ENCODE measurements at regions not wholly inside any gene's neighbourhood (a gene's known extent, or its start where the extent isn't known, plus 50 kb on each side); places are given as distances from the start of the nearest gene placed in this dataset.

DNA sequence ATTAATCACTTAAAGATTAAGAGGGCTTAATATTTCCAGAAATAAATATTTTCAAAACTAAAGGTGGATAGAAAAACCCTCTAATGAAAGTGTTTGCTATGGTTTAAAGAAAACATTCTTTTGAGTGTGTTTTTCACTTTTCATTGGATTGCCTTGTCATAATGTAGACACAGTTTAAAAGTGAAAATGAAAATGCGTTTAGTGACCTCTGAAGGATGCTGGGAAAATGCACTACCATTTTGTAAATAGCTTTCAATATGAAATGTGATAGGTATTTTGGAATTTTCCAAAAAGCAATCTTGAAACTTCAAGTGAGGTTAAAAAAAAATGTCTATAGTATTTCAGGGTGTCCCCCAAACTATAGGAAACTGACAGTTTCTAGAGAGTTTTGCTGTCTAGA lies 642.2 kb downstream of the C4orf33 start:
- Mint-ChIP-seq H3K27ac (ENCODE audit: unreplicated experiment) (no peak overlapping the region), H3K27me3 (ENCODE audit: insufficient read depth, unreplicated experiment) (no peaks in the 10 kb centered on the region), H3K9me3 (ENCODE audit: unreplicated experiment) (no peaks in the 10 kb centered on the region), H3K4me3 (ENCODE audit: unreplicated experiment) (no peak overlapping the region), H3K4me1 (ENCODE audit: low read depth, unreplicated experiment) (no peaks in the 10 kb centered on the region), H3K36me3 (ENCODE audit: insufficient read depth, unreplicated experiment) (no peaks in the 10 kb centered on the region)
- no peak for DNase-seq
- ChIA-PET CTCF (no interaction called here), POLR2A (no interaction called here)
- H3K36me3 ChIP-seq (ENCODE audit: control insufficient read depth, insufficient read depth, low read length), result no peaks in the 10 kb centered on the region
- TF ChIP-seq, protein P1, sequence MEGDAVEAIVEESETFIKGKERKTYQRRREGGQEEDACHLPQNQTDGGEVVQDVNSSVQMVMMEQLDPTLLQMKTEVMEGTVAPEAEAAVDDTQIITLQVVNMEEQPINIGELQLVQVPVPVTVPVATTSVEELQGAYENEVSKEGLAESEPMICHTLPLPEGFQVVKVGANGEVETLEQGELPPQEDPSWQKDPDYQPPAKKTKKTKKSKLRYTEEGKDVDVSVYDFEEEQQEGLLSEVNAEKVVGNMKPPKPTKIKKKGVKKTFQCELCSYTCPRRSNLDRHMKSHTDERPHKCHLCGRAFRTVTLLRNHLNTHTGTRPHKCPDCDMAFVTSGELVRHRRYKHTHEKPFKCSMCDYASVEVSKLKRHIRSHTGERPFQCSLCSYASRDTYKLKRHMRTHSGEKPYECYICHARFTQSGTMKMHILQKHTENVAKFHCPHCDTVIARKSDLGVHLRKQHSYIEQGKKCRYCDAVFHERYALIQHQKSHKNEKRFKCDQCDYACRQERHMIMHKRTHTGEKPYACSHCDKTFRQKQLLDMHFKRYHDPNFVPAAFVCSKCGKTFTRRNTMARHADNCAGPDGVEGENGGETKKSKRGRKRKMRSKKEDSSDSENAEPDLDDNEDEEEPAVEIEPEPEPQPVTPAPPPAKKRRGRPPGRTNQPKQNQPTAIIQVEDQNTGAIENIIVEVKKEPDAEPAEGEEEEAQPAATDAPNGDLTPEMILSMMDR (IDR thresholded peaks at IDR 0.05; ENCODE audit: insufficient read depth in 1 of 2, low read depth in 1 of 2, low read length in 1 of 2, severe bottlenecking in 1 of 2, unreplicated experiment in 1 of 2), result no peak
- H3K27me3 ChIP-seq (replicated peaks; ENCODE audit: control insufficient read depth, insufficient read depth, low read length), result no peaks in the 10 kb centered on the region
- intact Hi-C loops (cut with micrococcal nuclease; ENCODE audit: unreplicated experiment), result no loop called here
- no peak overlapping the region for H3K4me3 ChIP-seq (ENCODE audit: low read depth, low read length)
- BruUV-seq (replicated peaks), result no TSS peak
- H3K4me1 ChIP-seq, result no peaks in the 10 kb centered on the region
- H3K9me3 ChIP-seq, result no peaks in the 10 kb centered on the region; the same call in 1 of the 2 replicates

DNA sequence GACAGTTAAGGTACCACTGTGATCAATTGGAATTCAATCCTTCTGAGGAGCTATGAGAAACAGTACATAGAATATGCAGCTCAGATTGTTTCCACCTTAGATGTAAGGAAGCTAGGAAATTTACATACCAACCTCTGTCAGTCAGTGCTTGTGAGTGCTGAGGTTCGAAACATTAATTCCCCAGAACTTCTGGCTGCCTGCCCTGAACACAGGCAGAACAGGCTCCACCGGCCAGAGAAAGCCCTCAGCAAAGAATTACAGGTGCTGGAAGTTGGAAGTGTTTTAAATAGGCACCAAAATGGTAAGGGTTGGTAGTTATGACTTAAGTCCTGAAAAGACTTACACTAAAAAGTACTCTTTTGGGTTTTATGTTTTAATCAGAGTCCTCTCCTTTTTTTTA lies 651.8 kb downstream of the C4orf33 start:
- TF ChIP-seq, protein P1 (IDR thresholded peaks at IDR 0.05; ENCODE audit: insufficient read depth in 1 of 2, low read depth in 1 of 2, low read length in 1 of 2, severe bottlenecking in 1 of 2, unreplicated experiment in 1 of 2), result no peak
- H3K27me3 ChIP-seq (replicated peaks; ENCODE audit: control insufficient read depth, insufficient read depth, low read length), result no peaks in the 10 kb centered on the region
- H3K4me1 ChIP-seq, result no peaks in the 10 kb centered on the region
- Mint-ChIP-seq H3K4me3 (ENCODE audit: unreplicated experiment) (no peak overlapping the region), H3K9me3 (ENCODE audit: unreplicated experiment) (no peaks in the 10 kb centered on the region), H3K36me3 (ENCODE audit: insufficient read depth, unreplicated experiment) (no peaks in the 10 kb centered on the region), H3K27me3 (ENCODE audit: insufficient read depth, unreplicated experiment) (no peaks in the 10 kb centered on the region), H3K27ac (ENCODE audit: unreplicated experiment) (no peak overlapping the region), H3K4me1 (ENCODE audit: low read depth, unreplicated experiment) (no peaks in the 10 kb centered on the region)
- no peak for DNase-seq
- CTCF ChIA-PET, result no interaction called here
- H3K36me3 ChIP-seq (ENCODE audit: control insufficient read depth, insufficient read depth, low read length), result no peaks in the 10 kb centered on the region
- intact Hi-C loops (cut with micrococcal nuclease; ENCODE audit: unreplicated experiment), result no loop called here
- POLR2A ChIA-PET, result no interaction called here
- H3K4me3 ChIP-seq (ENCODE audit: low read depth, low read length), result no peak overlapping the region
- BruUV-seq (replicated peaks), result no TSS peak
- no peaks in the 10 kb centered on the region for H3K9me3 ChIP-seq

DNA sequence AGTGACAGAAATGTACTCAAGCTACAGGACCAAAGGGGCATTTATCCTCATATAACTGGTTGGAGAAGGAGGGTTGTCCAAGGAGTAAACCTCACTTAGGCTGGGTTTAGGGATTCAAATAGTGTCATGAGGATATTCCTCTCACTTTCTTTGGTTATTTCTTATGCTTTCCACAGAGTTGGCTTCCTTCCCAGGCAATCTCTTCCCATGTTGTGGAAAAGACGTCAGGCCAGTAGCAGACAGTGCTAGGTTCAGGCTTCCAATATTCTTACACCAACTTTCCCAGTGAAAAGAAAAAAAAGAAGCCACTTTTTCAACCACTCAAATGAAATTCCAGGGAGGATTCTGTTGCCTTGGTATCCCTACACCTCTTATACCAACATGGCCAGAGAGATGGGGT lies 653.0 kb downstream of the C4orf33 start:
- TF ChIP-seq, protein P1 (IDR thresholded peaks at IDR 0.05; ENCODE audit: insufficient read depth in 1 of 2, low read depth in 1 of 2, low read length in 1 of 2, severe bottlenecking in 1 of 2, unreplicated experiment in 1 of 2), result no peak
- Mint-ChIP-seq H3K4me1 (ENCODE audit: low read depth, unreplicated experiment) (no peaks in the 10 kb centered on the region), H3K4me3 (ENCODE audit: unreplicated experiment) (no peak overlapping the region), H3K27me3 (ENCODE audit: insufficient read depth, unreplicated experiment) (no peaks in the 10 kb centered on the region), H3K36me3 (ENCODE audit: insufficient read depth, unreplicated experiment) (no peaks in the 10 kb centered on the region), H3K9me3 (ENCODE audit: unreplicated experiment) (no peaks in the 10 kb centered on the region), H3K27ac (ENCODE audit: unreplicated experiment) (no peak overlapping the region)
- ChIA-PET CTCF (no interaction called here), POLR2A (no interaction called here)
- Histone ChIP-seq H3K27me3 (replicated peaks; ENCODE audit: control insufficient read depth, insufficient read depth, low read length) (no peaks in the 10 kb centered on the region), H3K4me1 (no peaks in the 10 kb centered on the region), H3K36me3 (ENCODE audit: control insufficient read depth, insufficient read depth, low read length) (no peaks in the 10 kb centered on the region), H3K4me3 (ENCODE audit: low read depth, low read length) (no peak overlapping the region), H3K9me3 (no peaks in the 10 kb centered on the region)
- intact Hi-C loops (cut with micrococcal nuclease; ENCODE audit: unreplicated experiment), result no loop called here
- no peak for DNase-seq
- BruUV-seq (replicated peaks), result no TSS peak

Measured in Caco-2 (cell line).